ENCODE measurements at regions not wholly inside any gene's neighbourhood (a gene's known extent, or its start where the extent isn't known, plus 50 kb on each side); places are given as distances from the start of the nearest gene placed in this dataset.
A peak's percentile ranks its signal among the peaks of the same experiment; 100 is the strongest.

DNA sequence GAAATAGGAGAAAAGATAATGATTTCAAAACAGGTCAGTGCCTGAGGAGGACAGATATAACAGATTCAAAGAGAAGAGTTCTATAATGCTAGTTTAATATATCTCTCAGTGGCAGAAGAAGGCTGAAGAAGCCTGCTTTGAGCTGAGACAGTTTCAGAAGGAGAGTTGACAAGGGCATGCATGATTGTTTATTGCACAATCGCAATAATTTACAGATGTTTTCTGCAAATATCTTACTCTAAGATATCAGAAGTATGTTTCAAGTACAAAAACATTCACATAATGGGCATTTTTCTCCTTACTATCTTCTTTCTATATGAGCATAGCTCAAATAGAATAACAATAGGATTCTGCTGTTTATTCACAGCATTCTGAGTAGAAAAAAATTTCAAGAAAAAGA, 557.7 kb upstream of the NRSN1 start:
- TF ChIP-seq, protein P1, sequence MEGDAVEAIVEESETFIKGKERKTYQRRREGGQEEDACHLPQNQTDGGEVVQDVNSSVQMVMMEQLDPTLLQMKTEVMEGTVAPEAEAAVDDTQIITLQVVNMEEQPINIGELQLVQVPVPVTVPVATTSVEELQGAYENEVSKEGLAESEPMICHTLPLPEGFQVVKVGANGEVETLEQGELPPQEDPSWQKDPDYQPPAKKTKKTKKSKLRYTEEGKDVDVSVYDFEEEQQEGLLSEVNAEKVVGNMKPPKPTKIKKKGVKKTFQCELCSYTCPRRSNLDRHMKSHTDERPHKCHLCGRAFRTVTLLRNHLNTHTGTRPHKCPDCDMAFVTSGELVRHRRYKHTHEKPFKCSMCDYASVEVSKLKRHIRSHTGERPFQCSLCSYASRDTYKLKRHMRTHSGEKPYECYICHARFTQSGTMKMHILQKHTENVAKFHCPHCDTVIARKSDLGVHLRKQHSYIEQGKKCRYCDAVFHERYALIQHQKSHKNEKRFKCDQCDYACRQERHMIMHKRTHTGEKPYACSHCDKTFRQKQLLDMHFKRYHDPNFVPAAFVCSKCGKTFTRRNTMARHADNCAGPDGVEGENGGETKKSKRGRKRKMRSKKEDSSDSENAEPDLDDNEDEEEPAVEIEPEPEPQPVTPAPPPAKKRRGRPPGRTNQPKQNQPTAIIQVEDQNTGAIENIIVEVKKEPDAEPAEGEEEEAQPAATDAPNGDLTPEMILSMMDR (conservative IDR thresholded peaks at IDR 0.05; ENCODE audit: low read depth, low read length): no peak
- DNase-seq (ENCODE audit: low read depth): peak; percentile 6
- no peak overlapping the region for H3K4me3 ChIP-seq (ENCODE audit: low read depth, low read length)

GRCh38 chr6:23584134-23584763, 541.8 kb upstream of the NRSN1 start:
- TF ChIP-seq, protein P1 (conservative IDR thresholded peaks at IDR 0.05; ENCODE audit: low read depth, low read length): no peak
- peak; percentile 6 for DNase-seq (ENCODE audit: low read depth)
- H3K4me3 ChIP-seq (ENCODE audit: low read depth, low read length): no peak overlapping the region

- DNase-seq (ENCODE audit: low read depth): no peak
- no peak overlapping the region for H3K4me3 ChIP-seq (ENCODE audit: low read depth, low read length)
- TF ChIP-seq, protein P1 (conservative IDR thresholded peaks at IDR 0.05; ENCODE audit: low read depth, low read length): no peak
Observed at GRCh38 chr6:23587582-23587981, 538.4 kb upstream of the NRSN1 start.

GRCh38 chr6:23589811-23590210, 536.2 kb upstream of the NRSN1 start:
- no peak overlapping the region for H3K4me3 ChIP-seq (ENCODE audit: low read depth, low read length)
- peak; percentile 43 for DNase-seq (ENCODE audit: low read depth)
- TF ChIP-seq, protein P1 (conservative IDR thresholded peaks at IDR 0.05; ENCODE audit: low read depth, low read length): no peak

DNA sequence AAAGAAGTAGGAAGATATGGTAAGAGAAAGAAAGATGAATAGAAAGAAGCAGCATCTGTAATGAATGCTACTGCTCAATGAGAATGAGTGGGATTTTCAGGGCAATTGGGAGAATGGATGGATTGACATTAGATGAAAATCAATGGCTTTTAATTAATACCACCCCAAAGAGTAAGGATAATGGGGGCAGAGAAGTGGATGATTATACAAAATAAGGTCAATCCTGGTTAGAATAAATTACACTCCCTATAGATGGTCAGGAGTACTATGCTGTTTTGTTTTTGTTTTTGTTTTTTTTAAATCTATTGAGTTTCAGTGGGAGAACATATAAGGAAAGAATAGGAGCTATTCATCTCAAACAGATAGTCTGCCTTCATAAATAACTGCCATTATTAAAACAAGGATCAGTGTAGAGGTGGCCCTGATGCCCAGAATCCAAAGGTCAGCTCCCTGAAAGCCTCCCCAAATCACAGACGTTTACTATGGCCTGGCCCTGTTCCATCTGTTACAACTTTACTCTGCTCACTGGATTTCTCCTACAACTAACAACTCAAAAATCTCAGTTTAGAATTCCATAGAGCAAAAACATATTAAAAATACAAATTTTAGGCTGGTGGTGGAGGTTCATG, 535.4 kb upstream of the NRSN1 start:
- no peak overlapping the region for H3K4me3 ChIP-seq (ENCODE audit: low read depth, low read length)
- TF ChIP-seq, protein P1 (conservative IDR thresholded peaks at IDR 0.05; ENCODE audit: low read depth, low read length): no peak
- no peak for DNase-seq (ENCODE audit: low read depth)

GRCh38 chr6:23591761-23592160, 534.3 kb upstream of the NRSN1 start:
- no peak for DNase-seq (ENCODE audit: low read depth)
- no peak overlapping the region for H3K4me3 ChIP-seq (ENCODE audit: low read depth, low read length)
- TF ChIP-seq, protein P1 (conservative IDR thresholded peaks at IDR 0.05; ENCODE audit: low read depth, low read length): no peak

- no peak for DNase-seq (ENCODE audit: low read depth)
- H3K4me3 ChIP-seq (ENCODE audit: low read depth, low read length): no peak overlapping the region
- TF ChIP-seq, protein P1 (conservative IDR thresholded peaks at IDR 0.05; ENCODE audit: low read depth, low read length): no peak
Observed at GRCh38 chr6:23600118-23600517, 525.9 kb upstream of the NRSN1 start.
